Lower lobe of right lung (tissue), 2 donors: ENCODE measurements at regions not wholly inside any gene's neighbourhood (a gene's known extent, or its start where the extent isn't known, plus 50 kb on each side); places are given as distances from the start of the nearest gene placed in this dataset.
"Not testable (repeated sequence)": the region's sequence is repeated elsewhere in the genome, so short reads cannot be mapped to it uniquely, and the experiment has no call there.

Source experiments
- ATAC-seq, 2 donors: fragments of 200-7000 bp; cut with Tn5 transposase; one replicate each; pipeline ENCODE4 v1.9.1; 2020 to 2022; ENCODE audit warnings: mild to moderate bottlenecking in 2 of 2, moderate library complexity in 2 of 2
- DNase-seq: peaks from one replicate; pipeline ENCODE4 v3.0.0-alpha.2; 2020
- H3K27ac ChIP-seq: fragments of 200-600 bp; one replicate; pipeline ENCODE4 v1.8.0; 2022
- H3K27me3 ChIP-seq: fragments of 200-600 bp; one replicate; pipeline ENCODE4 v1.8.0; 2022; ENCODE audit warnings: low read depth
- H3K36me3 ChIP-seq: fragments of 200-600 bp; one replicate; pipeline ENCODE4 v1.8.0; 2022; ENCODE audit warnings: mild to moderate bottlenecking
- H3K4me1 ChIP-seq: fragments of 200-600 bp; one replicate; pipeline ENCODE4 v1.8.0; 2022
- H3K4me3 ChIP-seq: fragments of 200-600 bp; one replicate; pipeline ENCODE4 v1.8.0; 2022; ENCODE audit warnings: mild to moderate bottlenecking
- H3K9me3 ChIP-seq: fragments of 200-600 bp; one replicate; pipeline ENCODE4 v1.8.0; 2022
- CTCF ChIP-seq: fragments of 200-600 bp; IDR thresholded peaks from one replicate; pipeline ENCODE4 v1.8.0; 2022; ENCODE audit warnings: antibody characterized with exemption, mild to moderate bottlenecking
- intact Hi-C: fragments of 100-400 bp; cut with DNase I; formaldehyde crosslinking; loops from one replicate; pipeline ENCODE4 v1.11.0; 2022
- donor health status: DM: no; HTN: yes; CAD: no; lungs with severe emphysema.

GRCh38 chr9:24879591-24879990 lies 333.9 kb upstream of the IZUMO3 start:
- H3K36me3 ChIP-seq = no peaks in the 10 kb centered on the region
- DNase-seq (no peak), ATAC-seq (no peak)
- H3K4me1 ChIP-seq = no peaks in the 10 kb centered on the region
- no peak for TF ChIP-seq CTCF
- no peaks in the 10 kb centered on the region for H3K9me3 ChIP-seq
- H3K4me3 ChIP-seq = no peak overlapping the region
- H3K27ac ChIP-seq = no peak overlapping the region
- intact Hi-C loops = no loop called here
- H3K27me3 ChIP-seq = no peaks in the 10 kb centered on the region

- H3K4me1 ChIP-seq, DNase-seq, H3K4me3 ChIP-seq, H3K36me3 ChIP-seq, ATAC-seq, intact Hi-C loops, H3K27ac ChIP-seq, H3K9me3 ChIP-seq, H3K27me3 ChIP-seq: not testable (repeated sequence)
Observed at GRCh38 chr9:24856601-24857000, 310.9 kb upstream of the IZUMO3 start.

- no peaks in the 10 kb centered on the region for H3K4me1 ChIP-seq
- ATAC-seq (no peak), DNase-seq (no peak)
- no peak overlapping the region for H3K27ac ChIP-seq
- no peak for TF ChIP-seq CTCF
- H3K36me3 ChIP-seq = no peaks in the 10 kb centered on the region
- no peaks in the 10 kb centered on the region for H3K9me3 ChIP-seq
- no peaks in the 10 kb centered on the region for H3K27me3 ChIP-seq
- intact Hi-C loops = no loop called here
- no peak overlapping the region for H3K4me3 ChIP-seq
Observed at GRCh38 chr9:24846248-24846912, 300.7 kb upstream of the IZUMO3 start.

- Histone ChIP-seq H3K4me3 (no peak overlapping the region), H3K27ac (no peak overlapping the region), H3K27me3 (no peaks in the 10 kb centered on the region), H3K9me3 (no peaks in the 10 kb centered on the region), H3K36me3 (no peaks in the 10 kb centered on the region), H3K4me1 (no peaks in the 10 kb centered on the region)
- intact Hi-C loops = no loop called here
- no peak for DNase-seq
- TF ChIP-seq CTCF = no peak
- ATAC-seq = no peak
Observed at GRCh38 chr9:24844217-24844616, 298.5 kb upstream of the IZUMO3 start.

- no peaks in the 10 kb centered on the region for H3K9me3 ChIP-seq
- intact Hi-C loops = no loop called here
- no peak for TF ChIP-seq CTCF
- H3K36me3 ChIP-seq = no peaks in the 10 kb centered on the region
- ATAC-seq (no peak), DNase-seq (no peak)
- H3K27ac ChIP-seq = no peak overlapping the region
- no peaks in the 10 kb centered on the region for H3K27me3 ChIP-seq
- no peak overlapping the region for H3K4me3 ChIP-seq
- H3K4me1 ChIP-seq = no peaks in the 10 kb centered on the region
Observed at GRCh38 chr9:24841993-24842392, 296.3 kb upstream of the IZUMO3 start.

- no peak for DNase-seq
Observed at GRCh38 chr9:24832307-24832706, 286.6 kb upstream of the IZUMO3 start.

More at GRCh38 chr9:24832307-24832706, 286.6 kb upstream of the IZUMO3 start:
- H3K9me3 ChIP-seq = no peaks in the 10 kb centered on the region
- no peak overlapping the region for H3K4me3 ChIP-seq
- no peak for TF ChIP-seq CTCF
- no peaks in the 10 kb centered on the region for H3K36me3 ChIP-seq
- H3K27ac ChIP-seq = no peak overlapping the region
- intact Hi-C loops = no loop called here
- H3K4me1 ChIP-seq = no peaks in the 10 kb centered on the region
- no peak for ATAC-seq
- H3K27me3 ChIP-seq = no peaks in the 10 kb centered on the region
